ENCODE measurements at regions not wholly inside any gene's neighbourhood (a gene's known extent, or its start where the extent isn't known, plus 50 kb on each side); places are given as distances from the start of the nearest gene placed in this dataset.

- TF ChIP-seq EZH2phosphoT487 (IDR thresholded peaks at IDR 0.05; ENCODE audit: insufficient read depth, low read depth) (no peak), EZH2 (IDR thresholded peaks at IDR 0.05; ENCODE audit: insufficient read depth, poor library complexity, severe bottlenecking) (no peak)
These were observed 77.9 kb downstream of the TSN start for GRCh38 chr2:121833358-121833723.
